ENCODE measurements at regions not wholly inside any gene's neighbourhood (a gene's known extent, or its start where the extent isn't known, plus 50 kb on each side); places are given as distances from the start of the nearest gene placed in this dataset.

- no peak for DNase-seq (ENCODE audit: low spot score)
Measured at GRCh38 chr6:113147544-113147943, 709.6 kb upstream of the MARCKS start.

- no peak for DNase-seq (ENCODE audit: low spot score)
Measured at GRCh38 chr6:113148566-113148965, 708.6 kb upstream of the MARCKS start.

- no peak for DNase-seq (ENCODE audit: low spot score)
Measured at GRCh38 chr6:113149511-113149910, 707.6 kb upstream of the MARCKS start.

GRCh38 chr6:113160306-113161017 lies 696.7 kb upstream of the MARCKS start:
- no peak for DNase-seq (ENCODE audit: low spot score)

GRCh38 chr6:113161018-113161315 lies 696.2 kb upstream of the MARCKS start:
- no peak for DNase-seq (ENCODE audit: low spot score)

- no peak for DNase-seq (ENCODE audit: low spot score)
Measured at GRCh38 chr6:113162739-113163138, 694.4 kb upstream of the MARCKS start.

GRCh38 chr6:113168057-113168456 lies 689.1 kb upstream of the MARCKS start:
- DNase-seq (ENCODE audit: low spot score), result no peak

GRCh38 chr6:113169484-113169883 lies 687.7 kb upstream of the MARCKS start:
- DNase-seq (ENCODE audit: low spot score), result no peak

GRCh38 chr6:113170454-113170853 lies 686.7 kb upstream of the MARCKS start:
- DNase-seq (ENCODE audit: low spot score), result no peak

GRCh38 chr6:113171882-113172281 lies 685.3 kb upstream of the MARCKS start:
- DNase-seq (ENCODE audit: low spot score), result no peak

GRCh38 chr6:113172531-113172966 lies 684.6 kb upstream of the MARCKS start:
- peak; percentile 94 for DNase-seq (ENCODE audit: low spot score)

- DNase-seq (ENCODE audit: low spot score), result no peak
Measured at GRCh38 chr6:113178349-113178748, 678.8 kb upstream of the MARCKS start.

GRCh38 chr6:113181164-113181563 lies 676.0 kb upstream of the MARCKS start:
- DNase-seq (ENCODE audit: low spot score), result peak; percentile 55

- DNase-seq (ENCODE audit: low spot score), result peak; percentile 44
Measured at GRCh38 chr6:113182370-113183141, 674.6 kb upstream of the MARCKS start.

GRCh38 chr6:113184291-113184690 lies 672.9 kb upstream of the MARCKS start:
- DNase-seq (ENCODE audit: low spot score), result no peak

GRCh38 chr6:113184736-113185135 lies 672.4 kb upstream of the MARCKS start:
- DNase-seq (ENCODE audit: low spot score), result peak; percentile 37

GRCh38 chr6:113185299-113185698 lies 671.8 kb upstream of the MARCKS start:
- DNase-seq (ENCODE audit: low spot score), result no peak

- DNase-seq (ENCODE audit: low spot score), result no peak
Measured at GRCh38 chr6:113187661-113188060, 669.5 kb upstream of the MARCKS start.

- no peak for DNase-seq (ENCODE audit: low spot score)
Measured at GRCh38 chr6:113188962-113189361, 668.2 kb upstream of the MARCKS start.

- DNase-seq (ENCODE audit: low spot score), result no peak
Measured at GRCh38 chr6:113190170-113190569, 667.0 kb upstream of the MARCKS start.

- DNase-seq (ENCODE audit: low spot score), result no peak
Measured at GRCh38 chr6:113194090-113194489, 663.1 kb upstream of the MARCKS start.

GRCh38 chr6:113202852-113203714 lies 654.1 kb upstream of the MARCKS start:
- DNase-seq (ENCODE audit: low spot score), result no peak

- DNase-seq (ENCODE audit: low spot score), result no peak
Measured at GRCh38 chr6:113203715-113204110, 653.4 kb upstream of the MARCKS start.
